GM21619 (cell line): ENCODE measurements at regions not wholly inside any gene's neighbourhood (a gene's known extent, or its start where the extent isn't known, plus 50 kb on each side); places are given as distances from the start of the nearest gene placed in this dataset.
A peak's percentile ranks its signal among the peaks of the same experiment; 100 is the strongest.
"Not testable (repeated sequence)": the region's sequence is repeated elsewhere in the genome, so short reads cannot be mapped to it uniquely, and the experiment has no call there.

ENCODE experiments used
- ATAC-seq: cut with Tn5 transposase; IDR thresholded peaks from one replicate; pipeline ENCODE4 v1.9.1; 2021; ENCODE audit not compliant: unreplicated experiment

DNA sequence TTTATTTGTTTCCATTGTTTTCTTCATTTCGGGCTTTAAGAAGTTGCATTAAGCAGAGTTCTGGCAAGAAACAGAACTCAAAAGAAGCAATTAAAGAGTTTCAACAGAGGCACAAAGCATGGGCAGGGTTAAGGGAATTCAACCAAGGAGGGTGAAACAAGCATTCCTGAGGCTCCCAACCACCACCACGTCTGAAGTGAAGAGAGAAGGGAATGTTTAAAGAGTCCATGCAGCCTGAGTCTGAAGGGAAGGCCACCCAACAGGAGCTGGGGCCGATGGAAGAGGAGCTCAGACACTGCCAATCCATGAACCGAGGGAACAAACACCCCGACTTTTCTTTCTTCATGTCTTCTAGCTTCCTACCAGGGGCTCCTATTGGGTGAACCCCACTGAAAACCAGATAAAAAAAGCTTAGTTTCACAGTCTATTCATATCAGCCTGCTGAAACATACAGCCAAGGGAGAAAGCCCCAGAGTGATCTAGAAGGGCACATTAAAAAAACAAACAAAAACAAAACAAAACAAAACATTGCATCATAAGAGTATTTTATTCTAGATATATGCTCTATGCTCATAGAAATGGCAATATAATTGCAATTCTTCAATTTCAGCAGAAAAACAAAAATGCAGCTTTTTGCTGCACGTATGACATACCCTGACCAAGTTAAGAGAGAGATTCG, 592.1 kb downstream of the TTLL7 start:
- not testable (repeated sequence) for ATAC-seq

DNA sequence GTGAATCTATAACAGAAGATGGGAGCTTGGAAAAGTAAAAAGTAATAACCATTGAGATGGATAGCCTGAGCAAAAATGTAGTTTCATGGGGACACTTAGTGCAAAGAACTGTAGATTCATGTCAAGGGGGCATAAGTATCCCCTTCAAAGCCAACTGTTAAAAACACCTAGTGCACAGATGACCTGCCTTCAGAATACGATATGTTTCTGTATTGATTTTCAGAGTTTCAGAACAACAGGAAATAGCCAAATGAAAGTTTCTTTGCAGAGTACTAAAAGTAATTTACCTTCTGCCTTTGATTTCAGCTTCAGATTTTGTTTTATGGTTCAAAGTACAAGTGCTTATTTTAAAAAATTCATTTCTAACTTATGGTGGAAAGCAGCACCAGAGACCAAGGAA, 593.1 kb downstream of the TTLL7 start:
- ATAC-seq, result peak; percentile 52

DNA sequence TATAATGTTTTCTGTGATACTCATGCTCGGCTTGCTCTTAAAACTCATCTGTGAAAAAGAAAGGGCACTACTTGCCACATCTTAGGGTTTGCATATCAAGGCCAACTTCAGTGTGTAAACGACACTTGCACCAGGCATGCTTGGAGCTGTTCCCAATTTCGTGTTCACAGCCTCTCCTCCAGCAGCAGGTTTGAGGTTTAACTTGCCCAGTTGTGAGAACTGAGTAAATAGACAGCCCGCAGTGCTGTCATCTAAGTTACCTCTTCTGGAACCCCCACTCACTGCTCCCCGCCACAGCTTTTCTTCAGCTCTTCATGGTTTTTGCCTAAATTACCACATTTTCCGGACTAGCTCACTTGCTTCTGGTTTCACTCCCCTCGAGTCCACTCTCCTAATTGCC, 595.4 kb downstream of the TTLL7 start:
- not testable (repeated sequence) for ATAC-seq

DNA sequence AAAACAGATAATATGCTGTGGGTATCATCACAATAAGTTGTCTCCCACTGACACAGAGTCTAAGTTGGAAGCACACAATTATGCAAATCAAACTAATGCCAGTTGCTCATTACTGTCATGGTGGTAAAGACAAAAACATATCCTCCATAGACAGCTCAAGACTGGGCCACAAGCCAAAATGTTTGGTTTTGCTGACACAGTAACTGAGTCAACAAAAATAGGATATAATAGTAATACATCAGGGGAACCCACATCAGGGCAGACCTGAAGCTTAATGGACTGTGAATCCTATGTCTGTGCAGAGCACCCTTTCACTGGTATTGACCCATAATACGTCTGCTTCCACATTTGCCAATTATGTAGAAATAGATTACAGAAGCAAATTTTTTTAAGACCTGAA, 597.8 kb downstream of the TTLL7 start:
- ATAC-seq, result not testable (repeated sequence)

DNA sequence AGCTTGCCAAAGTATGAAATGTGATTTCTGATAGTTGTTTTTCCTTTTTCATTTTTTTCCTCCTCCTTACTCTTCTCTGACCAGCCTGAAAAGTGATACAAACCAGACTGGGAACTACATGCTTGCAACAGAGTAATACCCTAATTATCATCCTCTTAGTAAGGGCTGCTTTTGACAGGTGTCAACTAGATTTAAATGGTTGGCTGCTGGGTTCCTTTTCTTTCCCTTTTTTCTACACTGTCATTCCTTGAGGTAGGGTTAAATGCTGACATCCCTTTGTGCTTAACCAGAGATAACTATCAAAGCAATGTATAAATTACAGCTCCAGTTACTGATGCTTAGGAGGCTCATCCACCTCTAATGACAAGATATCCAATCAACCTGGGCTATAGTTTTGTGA, 598.8 kb downstream of the TTLL7 start:
- ATAC-seq, result not testable (repeated sequence)

DNA sequence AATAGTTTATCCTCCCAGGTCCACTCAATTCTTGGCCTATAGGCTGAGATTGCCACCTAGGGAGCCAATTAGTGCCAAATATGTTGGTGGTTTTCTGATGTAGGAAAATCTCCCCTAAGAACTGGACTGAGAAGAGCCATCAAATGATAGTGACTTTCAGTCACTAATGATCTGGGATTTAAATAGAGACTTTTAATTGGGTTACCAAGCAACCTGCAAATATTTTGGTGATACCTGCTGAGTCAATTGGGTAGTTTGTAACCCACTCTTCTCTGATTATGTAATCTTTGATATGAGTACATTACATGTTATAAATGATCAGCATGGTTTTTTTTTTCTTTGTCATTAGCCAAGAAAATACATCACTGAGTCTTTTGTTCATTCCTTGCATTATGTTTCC, 600.8 kb downstream of the TTLL7 start:
- not testable (repeated sequence) for ATAC-seq

DNA sequence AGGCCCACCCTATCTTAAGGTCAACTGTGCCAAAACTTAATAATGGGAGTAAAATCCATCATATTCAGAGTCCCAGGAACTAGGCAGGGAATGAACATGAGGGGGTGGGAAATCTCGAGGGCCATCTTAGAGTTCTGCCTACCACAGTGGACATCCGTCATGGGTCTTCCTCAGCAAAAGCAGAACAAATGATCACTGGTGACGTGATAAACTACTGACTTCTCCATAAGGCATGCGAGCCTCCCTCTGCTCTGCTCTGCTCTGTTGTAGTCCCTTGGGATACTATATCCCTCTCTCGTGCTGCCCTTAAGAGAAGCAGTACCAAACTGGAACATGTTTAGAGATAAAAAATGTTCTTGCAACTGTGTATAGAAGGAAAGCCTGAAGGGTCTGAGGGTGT, 603.8 kb downstream of the TTLL7 start:
- ATAC-seq, result not testable (repeated sequence)

DNA sequence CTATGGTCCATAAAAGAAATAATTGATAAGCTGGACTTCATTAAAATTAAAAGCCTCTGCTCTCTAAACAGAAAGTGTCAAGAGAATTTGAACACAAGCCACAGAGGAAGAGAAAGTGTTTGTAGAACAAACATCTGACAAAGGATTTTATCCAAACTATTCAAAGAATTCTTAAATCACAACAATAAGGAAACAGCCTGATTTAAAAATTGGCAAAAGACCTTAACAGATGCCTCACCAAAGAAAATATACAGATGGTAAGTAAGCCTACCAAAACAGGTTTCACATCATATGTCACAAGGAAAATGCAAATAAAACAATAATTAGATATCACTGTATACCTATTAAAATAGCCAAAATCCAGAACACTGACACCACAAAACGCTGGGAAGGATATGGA, 612.0 kb downstream of the TTLL7 start:
- ATAC-seq, result not testable (repeated sequence)

DNA sequence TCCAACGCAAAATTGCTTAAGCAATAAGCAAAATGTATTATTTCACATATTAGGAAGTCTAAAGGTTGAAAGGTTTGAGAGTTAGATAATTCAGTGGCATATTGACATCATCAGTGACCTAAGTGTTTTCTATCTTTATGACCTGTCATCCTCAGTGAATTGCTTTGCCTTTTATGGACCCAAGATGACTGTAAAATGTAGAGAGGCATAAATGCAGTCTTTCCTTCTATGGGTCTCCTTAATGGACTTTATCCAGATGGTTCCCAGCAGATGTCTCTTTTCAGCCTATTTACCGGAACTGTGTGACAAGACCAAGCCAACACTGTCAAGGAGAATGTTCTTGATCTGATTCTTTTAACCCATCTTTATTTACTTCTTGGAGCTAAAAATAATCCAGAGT, 615.8 kb downstream of the TTLL7 start:
- ATAC-seq, result not testable (repeated sequence)

DNA sequence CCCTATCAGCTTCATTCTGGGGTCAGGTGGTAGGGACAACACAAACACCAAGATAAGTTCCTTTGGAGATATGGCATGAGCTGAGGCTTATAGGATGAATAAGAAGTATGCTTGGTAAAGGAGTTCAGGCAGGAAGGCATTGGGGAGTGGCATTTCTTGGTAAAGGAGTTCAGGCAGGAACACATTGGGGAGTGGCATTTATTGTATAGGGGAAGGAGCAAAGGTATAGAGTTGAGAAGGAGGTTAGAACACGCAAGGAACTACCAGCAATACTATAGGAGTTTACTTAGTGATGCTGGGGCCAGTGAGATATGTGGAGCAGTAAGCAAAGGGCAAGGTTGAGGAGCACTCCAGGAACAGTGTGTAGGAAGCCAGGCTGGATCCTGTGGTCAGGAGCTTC, 625.9 kb downstream of the TTLL7 start:
- not testable (repeated sequence) for ATAC-seq

DNA sequence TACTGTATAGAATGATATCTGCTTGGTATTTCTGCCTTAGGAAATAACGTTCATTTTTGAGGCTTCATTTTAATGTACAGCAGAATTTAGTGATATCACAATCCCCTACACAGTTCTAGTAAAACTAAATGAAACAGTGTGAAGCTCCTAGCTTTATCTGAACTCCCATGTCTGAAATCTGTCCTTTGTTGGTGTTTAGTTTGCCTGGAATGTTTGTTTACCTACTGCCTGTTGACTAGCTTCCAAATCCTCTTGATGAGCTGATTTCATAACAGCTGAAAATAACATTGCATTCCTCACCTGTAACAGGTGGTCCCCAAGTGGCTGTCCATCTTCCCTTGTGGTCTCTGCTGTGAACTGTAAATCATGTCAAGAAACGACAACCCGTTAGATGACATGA, 629.1 kb downstream of the TTLL7 start:
- not testable (repeated sequence) for ATAC-seq

DNA sequence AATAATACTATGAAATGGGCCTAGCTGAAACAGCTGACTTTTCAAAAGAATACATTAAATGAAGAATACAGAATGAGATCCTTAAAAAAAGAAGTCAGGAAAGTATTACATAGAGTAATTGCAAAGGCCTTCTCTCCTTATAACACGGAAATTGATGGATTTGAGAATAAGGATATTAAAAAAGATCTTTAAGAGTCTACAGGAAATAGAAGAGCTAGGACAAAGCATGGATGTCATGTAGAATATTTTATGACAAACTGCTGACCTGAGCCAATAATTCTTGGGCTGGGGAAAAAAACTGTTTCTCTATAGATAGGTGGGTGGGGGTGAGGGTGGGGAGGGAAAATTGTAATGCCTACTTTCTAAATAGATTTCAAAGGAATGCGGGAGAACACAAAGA, 633.6 kb downstream of the TTLL7 start:
- not testable (repeated sequence) for ATAC-seq

DNA sequence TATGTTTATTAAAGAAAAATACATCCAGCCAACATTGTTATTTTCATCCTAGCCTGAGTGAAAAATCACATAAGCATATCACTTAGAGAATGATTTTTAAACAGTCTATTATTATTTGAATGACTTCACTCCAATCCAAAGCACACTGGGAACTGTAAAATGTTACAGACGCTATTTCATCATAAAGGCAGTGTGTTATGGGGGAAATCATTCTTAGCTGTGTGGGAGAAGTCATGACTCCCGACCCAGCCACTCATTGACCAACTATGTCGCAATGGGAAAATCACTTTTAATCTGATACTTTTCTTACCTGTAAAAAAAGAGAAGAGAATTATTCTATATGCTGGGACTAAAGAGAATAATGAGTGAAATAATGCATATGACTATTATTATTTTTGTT, 653.6 kb downstream of the TTLL7 start:
- not testable (repeated sequence) for ATAC-seq

DNA sequence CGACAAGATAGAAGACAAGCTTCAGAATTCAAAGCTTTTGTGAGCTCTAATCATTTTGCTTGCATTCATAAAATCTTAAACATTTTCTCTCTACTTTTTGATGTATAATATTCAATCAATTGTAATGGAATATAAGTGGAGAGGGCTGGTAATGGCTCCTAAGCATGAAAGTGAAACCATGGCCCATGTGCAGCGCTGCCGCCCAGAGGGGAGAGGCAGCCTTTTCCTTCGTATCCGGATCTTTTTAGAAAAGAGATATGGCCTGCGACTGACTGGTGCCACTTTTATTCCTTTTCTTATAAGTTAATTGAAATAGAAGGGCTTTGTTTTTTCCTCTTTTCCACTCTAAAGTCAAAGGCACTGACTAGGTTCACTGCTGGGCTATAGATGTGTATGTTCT, 655.2 kb downstream of the TTLL7 start:
- not testable (repeated sequence) for ATAC-seq

DNA sequence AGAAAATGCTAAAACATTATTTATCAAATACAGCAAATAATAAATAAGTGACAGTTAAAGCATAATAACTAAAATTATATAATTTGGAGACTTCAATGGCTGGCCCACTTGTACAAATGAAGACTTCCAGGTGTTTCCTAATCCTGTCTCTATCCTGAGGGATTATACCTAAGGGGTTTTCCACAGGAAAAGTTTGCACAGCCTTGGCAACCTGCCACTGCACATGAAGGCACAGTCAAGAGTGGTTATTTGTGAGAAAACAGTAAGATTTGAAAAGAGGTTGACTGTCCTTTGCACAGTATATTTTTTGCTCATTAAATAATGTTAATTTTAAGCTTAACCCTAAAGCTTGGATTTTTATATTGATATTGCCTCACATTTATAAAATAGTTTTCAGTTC, 655.9 kb downstream of the TTLL7 start:
- not testable (repeated sequence) for ATAC-seq

DNA sequence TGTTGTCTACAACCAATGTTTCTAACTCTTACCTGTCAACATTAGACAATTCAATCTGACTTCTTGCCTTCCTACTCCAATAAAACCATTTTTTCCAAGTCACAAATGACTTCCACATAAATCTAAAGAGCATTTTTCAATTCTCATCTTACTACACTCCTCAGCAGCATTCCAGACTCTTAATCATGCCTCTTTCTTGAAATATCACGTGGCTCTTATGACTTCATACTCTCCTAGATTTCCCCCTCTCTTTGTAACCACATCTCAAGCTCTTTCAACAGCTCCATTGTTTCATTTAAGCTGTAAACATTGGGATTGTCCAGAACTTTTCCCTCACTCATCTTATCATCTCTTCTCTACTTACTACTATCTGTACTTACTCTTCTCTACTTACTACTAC, 666.6 kb downstream of the TTLL7 start:
- not testable (repeated sequence) for ATAC-seq

DNA sequence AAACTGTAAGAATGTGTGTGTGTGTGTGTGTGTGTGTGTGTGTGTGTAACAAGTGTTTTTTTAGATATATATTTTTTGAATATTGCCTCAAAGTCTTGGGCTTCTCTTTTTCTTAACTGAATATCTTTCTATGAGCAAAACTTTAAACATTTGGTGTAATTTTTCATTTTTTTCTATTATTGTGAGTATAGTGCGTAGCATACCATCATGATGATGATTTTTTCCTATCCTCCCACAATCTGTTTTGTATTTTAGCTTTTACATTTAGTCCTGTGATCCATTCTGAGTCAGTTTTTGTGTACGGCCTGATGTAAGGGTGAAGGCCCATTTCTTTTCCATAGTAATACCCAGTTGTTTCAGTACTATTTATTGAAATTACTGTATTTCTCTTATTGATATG, 680.6 kb downstream of the TTLL7 start:
- ATAC-seq, result no peak

DNA sequence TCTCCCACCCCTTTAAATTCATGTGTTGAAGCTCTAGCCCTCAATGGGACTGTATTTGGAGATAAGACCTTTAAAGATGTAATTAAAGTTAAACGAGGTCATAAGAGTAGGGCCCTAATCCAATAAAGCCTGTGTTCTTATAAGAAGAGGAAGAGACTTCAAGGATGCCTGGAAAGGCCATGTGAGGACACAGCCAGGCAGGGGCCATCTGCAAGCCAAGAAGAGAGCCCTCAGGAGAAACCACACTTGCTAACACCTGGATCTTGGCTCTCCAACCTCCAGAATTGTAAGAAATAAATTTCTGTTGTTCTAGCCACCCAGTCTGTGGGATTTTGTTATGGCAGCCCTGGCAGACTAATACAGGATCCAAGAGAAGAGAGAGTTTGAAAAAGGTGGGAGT, 683.5 kb downstream of the TTLL7 start:
- ATAC-seq, result not testable (repeated sequence)

DNA sequence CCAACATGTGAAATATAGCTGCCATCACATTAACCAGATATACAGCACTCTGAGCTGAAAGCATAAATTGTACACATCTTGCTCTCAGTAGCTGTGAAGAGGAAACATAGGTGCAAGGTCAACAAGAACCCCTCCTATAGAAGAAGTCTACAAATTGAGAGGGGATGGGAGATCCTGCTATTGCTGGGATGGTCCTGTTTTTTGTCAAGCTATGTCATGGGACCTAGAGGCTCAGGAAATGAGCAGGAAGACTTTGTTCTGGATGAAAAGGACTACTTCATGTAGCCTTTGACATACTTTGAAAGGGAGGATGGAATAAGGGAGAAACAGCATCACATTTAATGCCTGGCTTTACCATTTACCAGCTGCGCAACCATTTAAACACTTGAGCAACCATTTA, 688.8 kb downstream of the TTLL7 start:
- ATAC-seq, result not testable (repeated sequence)

DNA sequence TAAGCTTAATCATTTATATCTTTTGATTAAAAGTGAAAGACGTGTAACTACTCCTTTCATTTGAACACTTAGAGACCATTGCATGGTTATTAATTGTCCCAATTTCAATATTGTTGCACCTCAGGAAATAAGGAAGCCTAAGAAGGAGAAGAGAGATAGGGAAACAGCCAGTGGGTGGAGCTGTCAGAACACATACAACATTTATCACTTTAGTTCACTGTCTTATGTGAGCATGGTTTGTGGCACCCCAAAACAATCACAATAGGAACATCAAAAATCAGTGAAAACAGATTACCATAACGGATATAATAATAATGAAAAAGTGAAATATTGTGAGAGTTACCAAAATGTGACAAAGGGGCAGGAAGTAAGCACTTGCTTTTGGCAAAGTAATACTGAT, 689.9 kb downstream of the TTLL7 start:
- ATAC-seq, result not testable (repeated sequence)

DNA sequence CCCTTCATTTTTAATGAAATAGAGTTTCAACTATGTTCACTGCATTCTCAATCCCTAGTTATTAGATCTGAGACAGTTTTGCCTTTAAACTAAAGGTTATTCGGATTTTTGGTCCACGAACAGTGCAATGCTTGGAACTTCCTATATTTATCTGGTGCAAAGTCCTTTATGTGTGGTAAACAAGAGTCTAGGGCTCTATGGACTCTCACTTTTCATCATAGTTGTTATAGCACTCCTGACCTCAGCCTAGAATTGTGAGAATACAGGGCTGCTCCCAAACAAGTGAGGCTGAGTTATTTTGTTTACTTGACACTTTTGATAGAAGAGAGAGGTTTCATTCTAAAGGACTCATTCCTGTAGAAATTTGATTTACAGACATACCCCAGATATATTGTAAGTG, 692.1 kb downstream of the TTLL7 start:
- ATAC-seq, result not testable (repeated sequence)

DNA sequence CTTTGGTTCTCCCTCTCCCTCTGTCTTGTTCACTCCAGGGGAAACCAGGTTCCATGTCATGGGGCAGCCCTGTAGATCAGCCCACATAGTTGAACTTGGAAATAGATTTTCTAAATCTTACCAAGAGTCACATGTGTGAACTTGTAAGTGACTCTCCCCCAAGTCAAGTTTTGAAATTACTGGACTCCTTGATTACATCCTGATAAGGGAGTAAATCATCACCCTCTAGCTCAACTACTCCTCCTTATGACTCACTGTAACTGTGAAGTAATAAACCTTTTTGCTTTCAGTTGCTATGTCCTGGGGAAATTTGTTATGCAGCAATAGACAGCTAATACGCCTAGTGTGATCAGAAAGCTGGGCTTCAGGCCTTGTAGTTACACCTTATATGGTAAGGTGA, 703.3 kb downstream of the TTLL7 start:
- ATAC-seq, result not testable (repeated sequence)

DNA sequence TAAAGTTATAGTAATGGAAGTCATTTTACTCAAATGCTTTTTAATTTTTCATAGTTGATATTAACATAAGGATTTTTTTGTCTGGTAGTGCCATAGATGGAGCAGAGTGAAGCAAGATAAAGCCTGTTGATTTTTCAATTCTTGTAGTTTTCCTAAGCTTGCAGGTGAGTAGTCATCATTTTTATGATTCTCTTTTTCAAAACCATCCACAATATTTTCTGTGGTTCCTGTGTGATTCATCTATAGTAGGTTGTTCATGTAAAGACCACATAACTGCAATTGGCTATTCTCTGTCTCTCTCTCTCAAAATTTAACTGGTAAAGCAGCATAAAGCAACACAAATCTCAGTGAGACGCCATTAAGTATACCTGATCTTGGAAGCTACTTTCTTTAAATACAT, 711.5 kb downstream of the TTLL7 start:
- ATAC-seq, result not testable (repeated sequence)
